ENCODE measurements at regions not wholly inside any gene's neighbourhood (a gene's known extent, or its start where the extent isn't known, plus 50 kb on each side); places are given as distances from the start of the nearest gene placed in this dataset.

DNA sequence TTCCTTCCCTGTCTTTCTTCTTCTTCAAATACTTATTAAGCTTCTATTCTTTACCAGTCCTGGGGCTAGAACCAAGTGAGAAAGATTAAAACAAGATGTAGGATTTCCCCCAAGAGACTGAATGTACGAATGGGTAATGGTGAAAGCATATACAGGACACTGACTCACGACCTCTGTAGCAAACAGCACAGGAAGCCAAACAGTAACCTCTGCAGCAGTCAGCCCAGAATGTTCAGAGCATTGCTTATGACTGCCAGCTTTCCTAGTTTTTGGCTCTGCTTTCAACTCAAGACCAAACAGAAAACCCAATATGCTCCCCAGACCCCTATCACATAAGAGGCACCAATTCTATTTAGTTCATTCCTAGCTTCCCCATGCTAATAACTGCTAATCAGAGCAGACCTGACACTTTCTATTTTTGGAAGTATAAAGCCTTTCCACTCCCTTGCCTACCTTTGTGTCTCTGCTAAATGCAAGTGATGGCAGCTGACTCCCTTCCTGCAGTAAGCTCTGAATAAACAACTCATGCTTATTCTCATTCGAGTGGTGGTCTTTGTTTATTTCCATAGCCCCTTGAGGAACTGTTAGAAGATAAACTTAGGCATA is 690.6 kb downstream of the EPM2A start:
- Histone ChIP-seq H3K4me1 (no peaks in the 10 kb centered on the region), H3K4me3 (no peak overlapping the region), H3K27ac (no peak overlapping the region), H3K9me3 (no peaks in the 10 kb centered on the region), H3K36me3 (no peaks in the 10 kb centered on the region), H3K27me3 (no peaks in the 10 kb centered on the region)
- TF ChIP-seq POLR2AphosphoS5 (IDR thresholded peaks at IDR 0.05; ENCODE audit: insufficient read depth in 1 of 2, low read depth in 1 of 2) (no peak), POLR2A (IDR thresholded peaks at IDR 0.05) (no peak)
- TF ChIP-seq, protein P1, sequence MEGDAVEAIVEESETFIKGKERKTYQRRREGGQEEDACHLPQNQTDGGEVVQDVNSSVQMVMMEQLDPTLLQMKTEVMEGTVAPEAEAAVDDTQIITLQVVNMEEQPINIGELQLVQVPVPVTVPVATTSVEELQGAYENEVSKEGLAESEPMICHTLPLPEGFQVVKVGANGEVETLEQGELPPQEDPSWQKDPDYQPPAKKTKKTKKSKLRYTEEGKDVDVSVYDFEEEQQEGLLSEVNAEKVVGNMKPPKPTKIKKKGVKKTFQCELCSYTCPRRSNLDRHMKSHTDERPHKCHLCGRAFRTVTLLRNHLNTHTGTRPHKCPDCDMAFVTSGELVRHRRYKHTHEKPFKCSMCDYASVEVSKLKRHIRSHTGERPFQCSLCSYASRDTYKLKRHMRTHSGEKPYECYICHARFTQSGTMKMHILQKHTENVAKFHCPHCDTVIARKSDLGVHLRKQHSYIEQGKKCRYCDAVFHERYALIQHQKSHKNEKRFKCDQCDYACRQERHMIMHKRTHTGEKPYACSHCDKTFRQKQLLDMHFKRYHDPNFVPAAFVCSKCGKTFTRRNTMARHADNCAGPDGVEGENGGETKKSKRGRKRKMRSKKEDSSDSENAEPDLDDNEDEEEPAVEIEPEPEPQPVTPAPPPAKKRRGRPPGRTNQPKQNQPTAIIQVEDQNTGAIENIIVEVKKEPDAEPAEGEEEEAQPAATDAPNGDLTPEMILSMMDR (IDR thresholded peaks at IDR 0.05) = no peak
- no peak for DNase-seq (ENCODE audit: extremely low spot score in 2 of 2)
- intact Hi-C loops (cut with DNase I) = no loop called here

DNA sequence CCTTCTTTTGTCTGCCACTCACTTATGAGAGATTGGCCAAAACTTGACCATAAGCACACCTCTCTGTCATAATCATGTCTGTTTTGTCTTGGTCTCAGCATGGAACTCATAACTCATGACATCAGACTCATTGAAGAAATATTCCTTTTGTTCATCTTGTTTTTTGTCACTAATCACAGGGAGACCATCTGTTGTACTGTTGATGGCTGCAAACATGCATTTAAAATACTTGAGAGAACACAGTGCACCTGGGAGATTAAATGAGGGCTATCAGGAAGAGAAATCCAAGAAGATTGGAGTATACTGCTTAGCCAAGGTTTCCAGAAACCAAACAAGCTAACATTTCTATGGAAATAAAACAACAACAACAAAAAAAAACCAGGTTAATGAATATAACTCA is 689.7 kb downstream of the EPM2A start:
- DNase-seq (ENCODE audit: extremely low spot score in 2 of 2) = no peak
- TF ChIP-seq, protein P1 (IDR thresholded peaks at IDR 0.05) = no peak
- TF ChIP-seq POLR2A (IDR thresholded peaks at IDR 0.05) (no peak), POLR2AphosphoS5 (IDR thresholded peaks at IDR 0.05; ENCODE audit: insufficient read depth in 1 of 2, low read depth in 1 of 2) (no peak)
- H3K27me3 ChIP-seq = no peaks in the 10 kb centered on the region
- H3K4me1 ChIP-seq = no peaks in the 10 kb centered on the region
- intact Hi-C loops (cut with DNase I) = no loop called here
- no peaks in the 10 kb centered on the region for H3K9me3 ChIP-seq
- H3K36me3 ChIP-seq = no peaks in the 10 kb centered on the region
- no peak overlapping the region for H3K27ac ChIP-seq
- no peak overlapping the region for H3K4me3 ChIP-seq

DNA sequence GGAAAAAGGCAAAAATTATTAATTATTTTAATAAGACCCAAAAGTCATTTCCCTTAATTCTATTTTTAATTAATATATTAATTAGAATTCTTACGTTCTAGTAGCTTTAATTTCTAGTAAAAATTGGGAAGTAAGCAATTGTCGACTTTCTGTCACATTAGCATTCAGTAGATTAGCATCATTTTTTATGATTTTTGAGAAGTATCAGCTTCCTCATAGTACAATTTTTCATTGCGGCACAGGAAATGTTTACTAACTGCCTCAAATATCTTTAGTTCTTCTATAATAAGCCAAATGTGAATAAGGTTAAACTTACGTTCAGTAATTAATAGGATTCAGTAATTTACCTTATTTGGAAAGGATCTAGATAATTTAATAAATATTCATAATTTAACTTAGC is 687.4 kb downstream of the EPM2A start:
- intact Hi-C loops (cut with DNase I) = no loop called here
- H3K9me3 ChIP-seq = no peaks in the 10 kb centered on the region
- no peaks in the 10 kb centered on the region for H3K27me3 ChIP-seq
- H3K36me3 ChIP-seq = no peaks in the 10 kb centered on the region
- H3K4me3 ChIP-seq = no peak overlapping the region
- no peak for DNase-seq (ENCODE audit: extremely low spot score in 2 of 2)
- TF ChIP-seq POLR2AphosphoS5 (IDR thresholded peaks at IDR 0.05; ENCODE audit: insufficient read depth in 1 of 2, low read depth in 1 of 2) = no peak
- TF ChIP-seq, protein P1 (IDR thresholded peaks at IDR 0.05) = no peak
- TF ChIP-seq POLR2A (IDR thresholded peaks at IDR 0.05) = no peak
- no peaks in the 10 kb centered on the region for H3K4me1 ChIP-seq
- no peak overlapping the region for H3K27ac ChIP-seq

DNA sequence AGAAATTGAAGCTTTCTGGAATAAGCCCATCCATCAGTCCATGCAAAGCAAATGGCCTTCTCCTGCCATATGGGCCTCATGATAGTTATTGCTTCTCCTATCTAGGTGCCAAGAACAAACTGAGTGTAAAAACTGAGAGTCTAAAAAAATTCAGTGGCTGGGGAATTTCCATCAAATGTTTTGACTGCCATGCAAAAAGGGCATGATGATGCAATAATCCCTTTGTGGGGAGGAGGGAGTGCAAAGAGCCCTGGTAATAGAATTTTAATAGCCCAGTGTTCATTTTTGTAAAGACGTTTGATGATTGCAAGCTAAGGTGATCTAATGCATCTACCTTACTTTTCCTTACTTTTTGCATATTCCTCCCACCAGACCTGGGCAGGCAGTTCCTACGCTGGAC is 683.7 kb downstream of the EPM2A start:
- no peaks in the 10 kb centered on the region for H3K9me3 ChIP-seq
- no peaks in the 10 kb centered on the region for H3K36me3 ChIP-seq
- intact Hi-C loops (cut with DNase I) = loop anchor here (2.0 kb wide), 1 partner anchor 31 kb away; no protein-coding TSS in a partner anchor
- H3K27me3 ChIP-seq = no peaks in the 10 kb centered on the region
- TF ChIP-seq POLR2AphosphoS5 (IDR thresholded peaks at IDR 0.05; ENCODE audit: insufficient read depth in 1 of 2, low read depth in 1 of 2) = no peak
- TF ChIP-seq, protein P1 (IDR thresholded peaks at IDR 0.05) = no peak
- TF ChIP-seq POLR2A (IDR thresholded peaks at IDR 0.05) = no peak
- no peaks in the 10 kb centered on the region for H3K4me1 ChIP-seq
- no peak for DNase-seq (ENCODE audit: extremely low spot score in 2 of 2)
- no peak overlapping the region for H3K27ac ChIP-seq
- no peak overlapping the region for H3K4me3 ChIP-seq

DNA sequence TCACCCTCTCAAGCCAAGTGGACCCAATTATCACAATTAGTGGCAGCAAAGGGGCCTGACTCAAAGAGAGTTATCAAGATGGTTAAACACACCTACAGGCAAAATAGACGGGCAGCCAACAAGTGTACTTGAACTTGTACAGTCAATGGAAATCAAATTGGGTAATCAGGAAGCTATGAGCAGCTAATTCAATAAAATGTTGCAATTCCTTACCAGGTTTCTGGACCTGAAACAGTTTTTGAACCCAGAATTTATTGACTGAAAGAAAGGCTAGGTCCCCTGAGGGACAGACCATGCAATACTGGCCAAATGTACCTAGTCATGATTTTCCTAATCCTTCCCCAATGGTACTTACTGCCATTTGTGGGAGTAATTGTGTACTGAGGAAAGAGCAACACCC is 679.8 kb downstream of the EPM2A start:
- Histone ChIP-seq H3K27ac (no peak overlapping the region), H3K4me3 (no peak overlapping the region), H3K9me3 (no peaks in the 10 kb centered on the region), H3K27me3 (no peaks in the 10 kb centered on the region), H3K4me1 (no peaks in the 10 kb centered on the region), H3K36me3 (no peaks in the 10 kb centered on the region)
- no peak for DNase-seq (ENCODE audit: extremely low spot score in 2 of 2)
- TF ChIP-seq POLR2AphosphoS5 (IDR thresholded peaks at IDR 0.05; ENCODE audit: insufficient read depth in 1 of 2, low read depth in 1 of 2) (no peak), POLR2A (IDR thresholded peaks at IDR 0.05) (no peak)
- TF ChIP-seq, protein P1 (IDR thresholded peaks at IDR 0.05) = no peak
- intact Hi-C loops (cut with DNase I) = no loop called here

Data from vagina (tissue), 2 donors.